ENCODE measurements at regions not wholly inside any gene's neighbourhood (a gene's known extent, or its start where the extent isn't known, plus 50 kb on each side); places are given as distances from the start of the nearest gene placed in this dataset.

GRCh38 chr1:193335806-193336428 lies 149.5 kb upstream of the B3GALT2 start:
- TF ChIP-seq POLR2A (IDR thresholded peaks at IDR 0.05) (no peak), CTCF (IDR thresholded peaks at IDR 0.05 in 4 of 5, conservative IDR thresholded peaks at IDR 0.05 in 1 of 5) (no peak)
